A549 (cell line): ENCODE measurements at regions not wholly inside any gene's neighbourhood (a gene's known extent, or its start where the extent isn't known, plus 50 kb on each side); places are given as distances from the start of the nearest gene placed in this dataset.

ENCODE experiments used
- ATAC-seq, 2 experiments: fragments of 200-7000 bp in 1 of 2; fragments of >200 bp in 1 of 2; cut with Nextera tagmentation in 1 of 2; cut with Tn5 transposase in 1 of 2; 3 replicates each; pipeline versions ENCODE4 v1.8.0 to v1.9.1; 2018 to 2020; ENCODE audit warnings: mild to moderate bottlenecking in 1 of 2, moderate library complexity in 1 of 2
- CTCF ChIA-PET: fragments of 300-600 bp; sonication (Branson Sonifier 250); formaldehyde crosslinking; extraction: SDS; loops from one replicate; lab custom pipeline; 2021; ENCODE audit warnings: antibody characterized with exemption, inconsistent platforms; lab: Yijun Ruan, JAX
- POLR2A ChIA-PET: fragments of 350-600 bp; formaldehyde crosslinking; extraction: SDS; loops from one replicate; lab custom pipeline; 2021; ENCODE audit warnings: antibody characterized with exemption, inconsistent platforms; lab: Yijun Ruan, JAX
- DNase-seq, 2 experiments: peaks; one replicate each; pipeline versions ENCODE4 v3.0.0 to v3.0.0-alpha.2; 2011 to 2016; ENCODE audit warnings: low read depth in 1 of 2, low spot score in 1 of 2
- FAIRE-seq: peaks from 2 replicates; lab custom pipeline; 2011; peaks lifted over from hg19 to GRCh38; lab: Jason Lieb, UNC
- H3K27ac ChIP-seq, 2 experiments: fragments of >200 bp; sonication (Bioruptor Twin); formaldehyde crosslinking; 3 replicates each; pipeline ENCODE4 v1.5.1; 2016 to 2017
- H3K4me1 ChIP-seq: fragments of >200 bp; sonication (Bioruptor Twin); formaldehyde crosslinking; 3 replicates; pipeline ENCODE4 v1.6.1; 2016
- H3K4me2 ChIP-seq: fragments of >200 bp; sonication (Bioruptor Twin); formaldehyde crosslinking; 3 replicates; pipeline ENCODE4 v1.6.1; 2016
- H3K4me3 ChIP-seq: fragments of >200 bp; sonication (Bioruptor Twin); formaldehyde crosslinking; 3 replicates; pipeline ENCODE4 v1.5.1; 2016
- H3K9me3 ChIP-seq: fragments of >200 bp; sonication (Bioruptor Twin); formaldehyde crosslinking; 3 replicates; pipeline ENCODE4 v1.6.1; 2016
- CBX2 ChIP-seq: fragments of 200-600 bp; sonication (generic); IDR thresholded peaks from 2 replicates; pipeline ENCODE4 v1.6.1; 2016; ENCODE audit warnings: low read depth, mild to moderate bottlenecking, borderline replicate concordance
- CEBPB ChIP-seq, 2 experiments: fragments of >200 bp in 1 of 2; sonication (Bioruptor Twin) in 1 of 2; formaldehyde crosslinking in 1 of 2; IDR thresholded peaks; 2 replicates each; pipeline ENCODE4 v1.6.1; 2012 to 2016
- CHD2 ChIP-seq: fragments of 150-350 bp; IDR thresholded peaks from 2 replicates; pipeline ENCODE4 v1.6.1; 2014; ENCODE audit warnings: low read length; ENCODE audit not compliant: partially characterized antibody
- EHMT2 ChIP-seq: fragments of 200-600 bp; sonication (generic); IDR thresholded peaks from 2 replicates; pipeline ENCODE4 v1.6.1; 2016; ENCODE audit warnings: antibody characterized with exemption, low read depth, mild to moderate bottlenecking, moderate library complexity
- FOSB ChIP-seq: fragments of 250-450 bp; sonication (Bioruptor Pico); IDR thresholded peaks from 2 replicates; pipeline ENCODE4 v1.5.0; 2020; ENCODE audit warnings: mild to moderate bottlenecking, moderate library complexity
- FOSL2 ChIP-seq, 2 experiments: fragments of 450-650 bp in 1 of 2; fragments of >200 bp in 1 of 2; sonication (Bioruptor Twin) in 1 of 2; formaldehyde crosslinking; IDR thresholded peaks; 2 replicates each; pipeline versions ENCODE4 v1.5.0 to v1.6.1; 2016 to 2020; ENCODE audit warnings: mild to moderate bottlenecking in 1 of 2, moderate library complexity in 1 of 2
- HDAC2 ChIP-seq: fragments of 200-600 bp; sonication (generic); IDR thresholded peaks from 2 replicates; pipeline ENCODE4 v1.6.1; 2016
- HEYL ChIP-seq: fragments of 250-450 bp; sonication (Bioruptor Pico); IDR thresholded peaks from 2 replicates; pipeline ENCODE4 v1.8.0; 2021; ENCODE audit warnings: mild to moderate bottlenecking, moderate library complexity
- HOXB5 ChIP-seq: fragments of 250-450 bp; sonication (Bioruptor Pico); IDR thresholded peaks from 2 replicates; pipeline ENCODE4 v1.5.0; 2020; ENCODE audit warnings: mild to moderate bottlenecking, moderate library complexity
- KDM1A ChIP-seq: fragments of 200-600 bp; sonication (generic); IDR thresholded peaks from 2 replicates; pipeline ENCODE4 v1.6.1; 2016; ENCODE audit warnings: low read depth, mild to moderate bottlenecking
- MAFK ChIP-seq: fragments of 450-650 bp; IDR thresholded peaks from 2 replicates; pipeline ENCODE4 v1.6.1; 2014; ENCODE audit not compliant: partially characterized antibody
- PHF8 ChIP-seq: fragments of 200-600 bp; sonication (generic); IDR thresholded peaks from 2 replicates; pipeline ENCODE4 v1.6.1; 2016; ENCODE audit warnings: low read depth, mild to moderate bottlenecking, antibody characterized with exemption, moderate library complexity, borderline replicate concordance
- POLR2A ChIP-seq: IDR thresholded peaks from 2 replicates; pipeline ENCODE4 v1.6.1; 2012; ENCODE audit warnings: mild to moderate bottlenecking, low read length
- SMC3 ChIP-seq: fragments of >200 bp; sonication (Bioruptor Twin); formaldehyde crosslinking; IDR thresholded peaks from 3 replicates; pipeline ENCODE4 v1.6.1; 2018; ENCODE audit warnings: inconsistent platforms
- ZFP36 ChIP-seq: fragments of 450-650 bp; IDR thresholded peaks from 2 replicates; pipeline ENCODE4 v1.6.1; 2014; ENCODE audit warnings: borderline replicate concordance; ENCODE audit not compliant: partially characterized antibody
- ZSCAN20 ChIP-seq: fragments of 250-450 bp; sonication (Bioruptor Pico); IDR thresholded peaks from 2 replicates; pipeline ENCODE4 v1.8.0; 2022; ENCODE audit warnings: mild to moderate bottlenecking, moderate library complexity
- WGBS: methylation state at CpG from one replicate; pipeline ENCODE4 v1.1.6; 2017; ENCODE audit errors: missing lambda C conversion rate; 5-methylcytosine and 5-hydroxymethylcytosine counted together
- TF ChIP-seq, protein P1 (sequence below): fragments of 250-450 bp; sonication (Bioruptor Pico); IDR thresholded peaks from 2 replicates; pipeline ENCODE4 v1.5.0; 2020; ENCODE audit warnings: low read depth, mild to moderate bottlenecking, moderate library complexity
- TF ChIP-seq, protein P2 (sequence below): fragments of 200-600 bp; sonication (generic); IDR thresholded peaks from 2 replicates; pipeline ENCODE4 v1.6.1; 2016; ENCODE audit warnings: antibody characterized with exemption, mild to moderate bottlenecking, moderate library complexity
- TF ChIP-seq, protein P3 (sequence below): fragments of >200 bp; sonication (Bioruptor Twin); formaldehyde crosslinking; IDR thresholded peaks from 3 replicates; pipeline ENCODE4 v1.6.1; 2016
- TF ChIP-seq, protein P4 (sequence below): fragments of 150-350 bp; IDR thresholded peaks from 2 replicates; pipeline ENCODE4 v1.6.1; 2014; ENCODE audit warnings: low read depth, mild to moderate bottlenecking, low read length
- TF ChIP-seq, protein P5 (sequence below): fragments of >200 bp; sonication (Bioruptor Twin); formaldehyde crosslinking; IDR thresholded peaks from 2 replicates; pipeline ENCODE4 v1.6.1; 2016

DNA sequence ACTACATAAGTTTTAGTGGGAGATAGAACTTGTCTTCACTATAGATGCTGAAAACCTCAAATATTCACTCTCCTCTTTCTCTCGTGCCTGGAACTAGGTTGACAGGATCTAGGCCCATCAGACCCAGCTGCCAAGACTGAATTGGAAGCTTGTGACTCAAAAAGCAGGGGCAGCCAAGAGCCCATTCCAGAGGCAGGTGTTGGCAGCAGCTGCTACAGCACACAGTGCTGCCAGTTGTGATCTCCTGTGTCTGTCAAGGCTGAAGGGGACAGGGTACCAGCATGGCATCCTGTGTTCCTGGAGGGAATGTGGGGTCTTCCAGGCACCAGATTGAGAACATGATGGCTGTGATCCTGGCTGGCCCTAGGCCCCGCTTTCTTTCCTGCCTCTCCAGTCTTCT is 92.5 kb upstream of the MB21D2 start:
- POLR2A ChIA-PET: no interaction called here
- CTCF ChIA-PET: interaction anchor here (1.3 to 2.1 kb wide), 2 partner anchors 31 to 198 kb away, joined by 3 to 5 read pairs; no protein-coding TSS in a partner anchor
- H3K9me3 ChIP-seq: peaks cover 10% of the 10 kb centered on the region; the same call in 1 of the 3 replicates
- H3K4me3 ChIP-seq: no peak overlapping the region
- no peak for DNase-seq
- no peak for TF ChIP-seq ZSCAN20 (CRISPR knock-in tag)
- TF ChIP-seq HEYL (CRISPR knock-in tag): no peak
- TF ChIP-seq, protein P1, sequence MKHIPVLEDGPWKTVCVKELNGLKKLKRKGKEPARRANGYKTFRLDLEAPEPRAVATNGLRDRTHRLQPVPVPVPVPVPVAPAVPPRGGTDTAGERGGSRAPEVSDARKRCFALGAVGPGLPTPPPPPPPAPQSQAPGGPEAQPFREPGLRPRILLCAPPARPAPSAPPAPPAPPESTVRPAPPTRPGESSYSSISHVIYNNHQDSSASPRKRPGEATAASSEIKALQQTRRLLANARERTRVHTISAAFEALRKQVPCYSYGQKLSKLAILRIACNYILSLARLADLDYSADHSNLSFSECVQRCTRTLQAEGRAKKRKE (CRISPR knock-in tag): no peak
- no peak for TF ChIP-seq CBX2
- no peak for TF ChIP-seq ZFP36
- TF ChIP-seq CHD2: no peak
- TF ChIP-seq FOSL2 (IDR thresholded peaks at IDR 0.05): no peak
- no peak for TF ChIP-seq FOSL2 (CRISPR knock-in tag; IDR thresholded peaks at IDR 0.05)
- no peak for TF ChIP-seq HOXB5 (CRISPR knock-in tag)
- TF ChIP-seq SMC3: no peak
- TF ChIP-seq FOSB: no peak
- TF ChIP-seq EHMT2: no peak
- TF ChIP-seq, protein P2, sequence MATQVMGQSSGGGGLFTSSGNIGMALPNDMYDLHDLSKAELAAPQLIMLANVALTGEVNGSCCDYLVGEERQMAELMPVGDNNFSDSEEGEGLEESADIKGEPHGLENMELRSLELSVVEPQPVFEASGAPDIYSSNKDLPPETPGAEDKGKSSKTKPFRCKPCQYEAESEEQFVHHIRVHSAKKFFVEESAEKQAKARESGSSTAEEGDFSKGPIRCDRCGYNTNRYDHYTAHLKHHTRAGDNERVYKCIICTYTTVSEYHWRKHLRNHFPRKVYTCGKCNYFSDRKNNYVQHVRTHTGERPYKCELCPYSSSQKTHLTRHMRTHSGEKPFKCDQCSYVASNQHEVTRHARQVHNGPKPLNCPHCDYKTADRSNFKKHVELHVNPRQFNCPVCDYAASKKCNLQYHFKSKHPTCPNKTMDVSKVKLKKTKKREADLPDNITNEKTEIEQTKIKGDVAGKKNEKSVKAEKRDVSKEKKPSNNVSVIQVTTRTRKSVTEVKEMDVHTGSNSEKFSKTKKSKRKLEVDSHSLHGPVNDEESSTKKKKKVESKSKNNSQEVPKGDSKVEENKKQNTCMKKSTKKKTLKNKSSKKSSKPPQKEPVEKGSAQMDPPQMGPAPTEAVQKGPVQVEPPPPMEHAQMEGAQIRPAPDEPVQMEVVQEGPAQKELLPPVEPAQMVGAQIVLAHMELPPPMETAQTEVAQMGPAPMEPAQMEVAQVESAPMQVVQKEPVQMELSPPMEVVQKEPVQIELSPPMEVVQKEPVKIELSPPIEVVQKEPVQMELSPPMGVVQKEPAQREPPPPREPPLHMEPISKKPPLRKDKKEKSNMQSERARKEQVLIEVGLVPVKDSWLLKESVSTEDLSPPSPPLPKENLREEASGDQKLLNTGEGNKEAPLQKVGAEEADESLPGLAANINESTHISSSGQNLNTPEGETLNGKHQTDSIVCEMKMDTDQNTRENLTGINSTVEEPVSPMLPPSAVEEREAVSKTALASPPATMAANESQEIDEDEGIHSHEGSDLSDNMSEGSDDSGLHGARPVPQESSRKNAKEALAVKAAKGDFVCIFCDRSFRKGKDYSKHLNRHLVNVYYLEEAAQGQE: no peak
- TF ChIP-seq, protein P3, sequence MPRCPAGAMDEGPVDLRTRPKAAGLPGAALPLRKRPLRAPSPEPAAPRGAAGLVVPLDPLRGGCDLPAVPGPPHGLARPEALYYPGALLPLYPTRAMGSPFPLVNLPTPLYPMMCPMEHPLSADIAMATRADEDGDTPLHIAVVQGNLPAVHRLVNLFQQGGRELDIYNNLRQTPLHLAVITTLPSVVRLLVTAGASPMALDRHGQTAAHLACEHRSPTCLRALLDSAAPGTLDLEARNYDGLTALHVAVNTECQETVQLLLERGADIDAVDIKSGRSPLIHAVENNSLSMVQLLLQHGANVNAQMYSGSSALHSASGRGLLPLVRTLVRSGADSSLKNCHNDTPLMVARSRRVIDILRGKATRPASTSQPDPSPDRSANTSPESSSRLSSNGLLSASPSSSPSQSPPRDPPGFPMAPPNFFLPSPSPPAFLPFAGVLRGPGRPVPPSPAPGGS: no peak
- no peak for TF ChIP-seq CEBPB (IDR thresholded peaks at IDR 0.05)
- no peak for TF ChIP-seq POLR2A
- no peaks in the 10 kb centered on the region for H3K4me1 ChIP-seq
- no peak overlapping the region for H3K27ac ChIP-seq
- no peak for FAIRE-seq
- ATAC-seq: no peak
- WGBS: 63% methylated on average over 2 of the region's 2 CpGs
- H3K4me2 ChIP-seq: no peak overlapping the region

DNA sequence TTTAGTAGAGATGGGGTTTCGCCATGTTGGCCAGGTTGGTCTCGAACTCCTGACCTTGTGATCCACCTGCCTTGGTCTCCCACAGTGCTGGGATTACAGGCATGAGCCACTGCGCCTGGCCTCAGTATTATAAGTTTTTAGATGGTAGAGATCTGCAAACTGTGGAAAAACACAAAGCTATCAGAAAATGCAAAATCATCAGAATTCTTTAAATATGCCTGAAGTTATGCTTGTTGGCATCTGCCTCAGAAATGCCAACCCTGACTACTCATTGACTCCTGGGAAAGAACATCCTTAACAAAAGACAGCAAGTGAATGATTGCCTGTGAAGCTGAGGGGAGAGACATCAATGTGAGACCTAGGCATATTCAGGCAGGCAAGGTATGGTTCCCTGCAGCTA is 94.3 kb upstream of the MB21D2 start:
- no peak overlapping the region for H3K4me2 ChIP-seq
- H3K9me3 ChIP-seq: peaks cover 10% of the 10 kb centered on the region; the same call in 1 of the 3 replicates
- 46% methylated on average over 3 of the region's 3 CpGs for WGBS
- ChIA-PET POLR2A (no interaction called here), CTCF (no interaction called here)
- no peak overlapping the region for H3K4me3 ChIP-seq
- no peak overlapping the region for H3K27ac ChIP-seq
- no peaks in the 10 kb centered on the region for H3K4me1 ChIP-seq
- TF ChIP-seq HDAC2 (no peak), KDM1A (no peak), CEBPB (IDR thresholded peaks at IDR 0.05) (no peak), MAFK (peak; percentile 80), POLR2A (no peak), PHF8 (no peak)
- TF ChIP-seq, protein P1 (CRISPR knock-in tag): no peak
- TF ChIP-seq, protein P4, sequence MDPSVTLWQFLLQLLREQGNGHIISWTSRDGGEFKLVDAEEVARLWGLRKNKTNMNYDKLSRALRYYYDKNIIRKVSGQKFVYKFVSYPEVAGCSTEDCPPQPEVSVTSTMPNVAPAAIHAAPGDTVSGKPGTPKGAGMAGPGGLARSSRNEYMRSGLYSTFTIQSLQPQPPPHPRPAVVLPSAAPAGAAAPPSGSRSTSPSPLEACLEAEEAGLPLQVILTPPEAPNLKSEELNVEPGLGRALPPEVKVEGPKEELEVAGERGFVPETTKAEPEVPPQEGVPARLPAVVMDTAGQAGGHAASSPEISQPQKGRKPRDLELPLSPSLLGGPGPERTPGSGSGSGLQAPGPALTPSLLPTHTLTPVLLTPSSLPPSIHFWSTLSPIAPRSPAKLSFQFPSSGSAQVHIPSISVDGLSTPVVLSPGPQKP: no peak
- TF ChIP-seq, protein P5, sequence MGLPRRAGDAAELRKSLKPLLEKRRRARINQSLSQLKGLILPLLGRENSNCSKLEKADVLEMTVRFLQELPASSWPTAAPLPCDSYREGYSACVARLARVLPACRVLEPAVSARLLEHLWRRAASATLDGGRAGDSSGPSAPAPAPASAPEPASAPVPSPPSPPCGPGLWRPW: no peak
- FAIRE-seq (no peak), DNase-seq (no peak), ATAC-seq (no peak)
